ENCODE measurements at regions not wholly inside any gene's neighbourhood (a gene's known extent, or its start where the extent isn't known, plus 50 kb on each side); places are given as distances from the start of the nearest gene placed in this dataset.

DNA sequence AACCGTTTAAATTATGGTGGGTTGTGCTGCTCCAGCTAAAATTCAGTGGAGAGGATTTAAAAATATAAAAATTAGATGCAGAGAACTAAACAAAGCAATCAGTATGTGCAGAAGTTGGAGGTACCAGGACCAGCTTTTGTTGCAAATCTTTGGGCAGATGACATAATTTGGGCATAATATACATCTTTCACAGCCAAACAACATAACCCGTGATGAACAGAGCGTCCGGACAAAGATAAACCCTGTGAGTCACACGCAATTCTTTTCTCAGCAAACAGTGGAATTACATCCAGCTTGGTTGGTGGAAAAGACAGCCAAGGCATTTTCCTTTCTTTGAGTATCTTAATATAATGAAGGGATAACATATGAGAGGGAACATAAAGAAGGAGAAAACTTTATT, 419.4 kb upstream of the ADAMTS9 start:
- no peak for DNase-seq

DNA sequence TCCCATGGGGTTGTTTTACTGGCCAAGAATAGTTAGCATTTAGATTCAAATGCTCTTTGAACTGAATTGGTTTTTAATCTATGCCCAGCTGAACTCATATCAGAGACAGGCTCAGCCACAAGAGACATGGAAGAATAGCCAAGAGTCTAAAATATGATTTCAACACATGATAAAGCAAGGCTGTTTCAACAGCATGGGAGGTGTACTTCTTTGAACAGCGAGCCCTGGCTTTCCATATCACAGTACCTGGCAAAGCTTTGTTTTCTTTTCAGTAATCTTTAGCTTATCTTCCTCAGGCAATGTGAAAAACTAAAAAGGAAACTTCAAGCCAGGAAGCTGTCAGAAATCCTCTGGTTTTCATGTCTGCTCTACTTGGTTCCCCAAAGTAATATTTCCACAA, 413.6 kb upstream of the ADAMTS9 start:
- DNase-seq, result no peak

DNA sequence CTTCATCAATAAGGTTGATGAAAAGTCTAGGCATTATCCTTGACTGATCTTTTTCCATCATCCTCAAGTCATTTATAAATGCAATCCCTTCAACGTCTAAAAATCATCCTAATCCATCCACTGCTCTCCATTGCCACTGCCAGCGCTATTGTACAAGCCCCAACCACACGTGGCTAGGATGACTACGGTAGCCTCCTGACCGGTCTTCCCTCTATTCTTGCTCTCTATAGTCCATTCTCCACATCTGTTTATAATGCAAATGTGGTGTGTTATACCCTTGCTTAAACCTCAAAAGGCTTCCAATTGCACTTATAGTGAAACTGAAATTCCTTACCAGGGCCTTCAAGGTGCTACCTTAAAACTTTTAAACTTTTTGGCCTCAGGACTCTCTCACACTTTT, 410.6 kb upstream of the ADAMTS9 start:
- DNase-seq, result no peak

DNA sequence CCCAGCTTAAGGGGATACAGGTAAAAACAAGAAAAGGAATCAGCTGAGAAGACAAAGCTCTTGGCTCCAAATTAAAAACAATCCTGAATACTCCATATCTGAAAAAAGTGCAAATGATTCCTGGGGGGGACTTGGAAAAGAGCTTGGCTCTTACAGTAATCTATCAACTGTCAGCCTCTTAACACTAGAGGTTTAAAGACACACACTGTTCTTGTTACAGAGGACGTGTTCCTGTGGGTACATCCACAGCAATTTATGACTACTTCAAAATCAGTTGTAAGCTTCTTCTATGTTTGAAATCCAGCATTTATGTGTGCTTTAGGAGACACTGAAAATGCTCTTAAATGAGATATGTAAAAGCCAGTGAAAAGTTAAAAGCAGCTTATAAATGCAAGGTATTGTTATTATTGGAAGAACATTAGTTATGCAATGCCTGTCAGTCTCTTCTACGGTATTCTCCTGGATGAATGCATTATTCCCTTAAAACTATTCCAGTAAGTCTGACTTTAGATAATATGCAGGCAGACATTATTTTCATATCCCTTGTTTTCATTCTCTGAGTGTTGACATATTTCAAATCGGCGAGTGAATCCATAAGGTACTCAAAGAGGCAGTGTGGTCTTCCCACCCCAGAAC, 408.4 kb upstream of the ADAMTS9 start:
- no peak for DNase-seq

DNA sequence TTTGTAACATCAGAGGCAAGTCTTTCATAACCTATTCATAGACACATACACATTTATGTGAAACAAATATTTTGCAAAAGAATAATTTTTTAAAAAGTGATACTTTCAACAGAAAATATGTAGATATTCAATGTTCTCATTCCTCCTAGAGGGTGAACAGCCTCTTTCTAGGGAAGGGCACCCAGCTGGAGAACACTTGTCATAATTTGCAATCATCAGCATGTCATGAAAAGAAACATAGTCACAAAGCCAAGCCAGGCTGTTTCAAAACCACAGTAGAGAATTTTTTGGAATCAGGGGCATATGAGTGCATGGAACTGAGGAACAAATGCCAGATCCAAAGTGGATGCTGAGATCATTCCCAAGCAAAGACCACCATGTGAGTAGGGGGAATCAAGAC, 406.9 kb upstream of the ADAMTS9 start:
- DNase-seq, result no peak

DNA sequence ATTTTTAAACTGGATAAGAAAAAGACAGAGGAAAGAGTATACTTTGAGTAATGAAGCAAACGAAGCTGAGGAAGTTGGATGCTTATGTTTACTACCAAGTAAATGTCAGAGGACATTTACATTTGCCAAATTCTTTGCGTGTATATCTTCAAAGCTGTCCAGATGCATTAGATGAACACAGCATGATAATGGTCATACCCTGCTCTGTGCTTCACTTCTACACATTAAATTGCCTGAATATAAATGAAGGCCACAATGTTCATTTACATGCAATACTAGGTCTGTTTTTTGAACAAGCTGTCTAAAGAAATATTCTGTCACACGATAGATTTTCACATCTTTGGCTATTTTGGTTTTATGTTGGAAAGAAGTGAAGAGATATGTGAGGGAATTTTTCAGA, 405.8 kb upstream of the ADAMTS9 start:
- no peak for DNase-seq

DNA sequence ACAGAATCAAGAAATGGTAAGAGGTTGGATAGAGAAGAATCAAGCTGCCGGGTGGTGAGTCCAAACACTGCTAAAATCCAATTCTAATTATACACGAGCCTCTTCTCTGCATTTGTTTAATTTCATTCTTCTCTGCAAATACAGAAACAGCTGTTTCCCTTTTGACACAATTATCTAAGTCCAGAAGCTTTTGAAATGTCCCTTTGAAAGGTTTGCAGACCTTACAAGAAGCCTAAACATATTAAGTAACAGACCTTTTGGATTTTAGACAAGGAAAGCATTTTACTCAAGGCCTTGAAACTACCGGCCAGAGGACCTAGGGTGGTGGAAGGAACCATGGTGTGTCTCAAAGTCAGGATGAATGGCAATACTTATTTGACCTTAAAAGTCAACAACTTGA, 403.8 kb upstream of the ADAMTS9 start:
- DNase-seq, result no peak

DNA sequence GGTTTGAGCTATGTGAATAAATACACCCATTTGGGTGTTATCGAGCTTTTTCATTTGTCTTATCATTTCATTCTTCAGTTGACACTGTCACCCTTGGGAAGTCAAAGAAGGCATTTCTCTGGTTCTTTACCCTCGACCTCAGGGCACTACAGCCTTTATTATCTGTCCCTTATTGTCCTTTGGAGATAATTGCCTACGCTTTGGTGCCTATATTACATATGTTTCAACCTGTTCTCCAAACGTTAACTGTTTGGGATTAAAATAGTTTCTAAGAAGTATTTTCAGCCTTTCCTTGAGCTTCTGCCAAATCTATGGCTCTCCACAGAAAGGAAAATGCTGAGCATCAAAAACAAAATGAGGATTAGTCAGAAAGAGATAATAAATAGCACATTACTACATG, 395.4 kb upstream of the ADAMTS9 start:
- DNase-seq, result no peak

DNA sequence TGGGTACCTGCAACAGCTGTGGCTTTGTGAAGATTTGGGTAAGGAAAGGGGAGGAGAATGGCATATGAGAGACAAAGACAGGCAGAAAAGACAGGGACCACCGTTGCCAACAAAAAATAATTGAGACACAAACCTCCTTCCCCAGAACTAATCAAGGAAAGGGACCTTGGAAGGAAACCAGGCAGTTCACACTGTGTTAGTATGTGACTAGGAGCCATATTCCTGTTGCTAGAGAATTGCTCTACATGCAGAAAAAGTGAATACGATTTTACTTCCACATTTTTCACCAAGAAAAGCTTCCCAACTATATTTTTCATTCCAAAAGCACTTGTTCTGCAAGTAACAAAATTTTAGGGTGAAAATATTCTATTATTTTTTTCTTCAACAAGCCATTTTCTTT, 393.7 kb upstream of the ADAMTS9 start:
- no peak for DNase-seq

DNA sequence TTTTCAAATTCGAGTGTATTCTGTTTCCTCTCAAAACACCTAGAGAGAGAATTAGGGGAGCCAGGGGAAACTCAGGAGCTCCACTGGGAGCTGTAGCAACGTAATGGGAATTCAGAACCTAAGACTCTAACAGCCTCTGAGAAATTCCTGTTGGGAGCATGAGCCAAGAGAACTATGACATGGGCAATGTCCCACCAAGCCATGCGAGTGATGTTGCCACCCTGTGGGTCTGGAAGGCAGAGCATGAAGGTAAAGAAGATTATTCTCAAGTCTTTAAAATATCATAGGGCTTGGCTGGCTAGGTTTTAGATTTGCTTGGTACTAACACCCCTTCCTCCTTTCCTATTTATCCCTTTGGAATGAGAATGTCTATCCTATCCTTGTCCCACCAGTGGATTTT, 392.6 kb upstream of the ADAMTS9 start:
- DNase-seq, result no peak

DNA sequence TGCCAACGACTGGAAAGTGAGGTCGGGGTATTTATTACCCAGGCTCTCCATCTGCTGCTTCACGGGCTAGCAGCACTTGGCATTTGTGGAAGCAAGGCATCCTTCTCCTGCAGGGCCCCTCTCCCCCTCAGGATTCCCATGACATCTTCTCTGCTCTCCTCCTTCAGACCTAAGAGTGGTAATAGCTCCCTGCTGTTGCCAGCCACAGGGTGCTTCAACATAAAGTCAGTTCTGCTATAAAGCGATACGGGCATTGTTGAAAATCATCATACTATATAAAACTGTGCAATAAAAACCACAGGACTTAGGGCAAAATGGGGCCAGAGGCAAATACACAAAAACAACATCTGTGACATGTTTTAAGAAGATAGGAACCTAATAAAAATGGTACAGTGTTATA, 391.8 kb upstream of the ADAMTS9 start:
- DNase-seq, result peak; percentile 1

DNA sequence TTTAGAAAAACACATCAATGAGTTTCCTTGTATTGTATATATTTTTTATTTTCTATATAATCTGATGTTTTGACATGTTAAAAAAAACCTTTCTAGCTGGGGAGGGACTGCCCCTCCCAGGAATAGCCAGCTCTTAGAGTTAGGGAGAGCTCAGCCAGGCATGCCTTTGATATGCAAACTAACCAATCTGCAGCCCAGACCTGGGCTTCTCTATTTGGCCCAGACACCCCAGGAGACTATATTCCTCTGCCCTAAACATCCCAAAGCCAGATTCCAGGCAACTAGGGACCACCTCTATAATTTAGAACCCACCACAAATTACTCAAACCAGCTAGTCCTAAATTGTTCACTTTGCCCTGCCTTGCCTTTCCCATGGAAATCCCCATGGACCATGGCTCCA, 390.9 kb upstream of the ADAMTS9 start:
- DNase-seq, result no peak

DNA sequence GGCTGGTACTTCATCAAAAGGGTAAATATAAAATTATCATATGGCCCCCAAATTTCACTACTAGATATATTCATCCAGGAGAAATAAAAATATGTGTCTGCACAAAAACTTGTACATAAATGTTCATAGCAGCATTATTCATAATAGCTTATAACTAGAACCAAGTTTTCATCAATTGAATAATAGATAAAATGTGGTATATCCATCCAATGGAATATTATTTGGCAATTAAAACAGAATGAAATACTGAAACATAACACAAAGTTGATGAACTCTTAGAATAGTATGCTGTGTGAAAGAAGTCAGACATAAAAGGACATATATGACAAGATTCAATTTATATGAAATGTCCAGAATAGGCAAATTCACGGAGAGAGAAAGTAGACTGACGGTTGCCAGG, 389.3 kb upstream of the ADAMTS9 start:
- no peak for DNase-seq

DNA sequence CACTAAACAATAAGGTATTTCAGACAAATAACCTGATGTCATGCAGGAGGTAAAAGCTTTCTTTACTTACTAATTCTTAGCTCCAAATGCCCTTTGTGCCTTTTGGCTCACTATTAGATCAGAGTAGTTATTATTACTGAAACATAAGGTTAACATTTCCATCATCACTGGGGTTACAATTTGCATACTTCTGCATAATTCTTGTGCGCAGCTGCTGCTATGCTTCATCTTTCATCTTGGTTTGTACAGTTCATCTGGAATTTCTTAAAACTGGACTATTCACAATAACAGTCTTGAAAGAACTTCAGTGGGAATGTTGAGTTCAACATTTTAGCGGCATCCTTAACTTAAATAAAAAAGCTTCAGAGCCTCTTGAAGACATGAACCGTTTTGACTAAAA, 383.2 kb upstream of the ADAMTS9 start:
- DNase-seq, result no peak

DNA sequence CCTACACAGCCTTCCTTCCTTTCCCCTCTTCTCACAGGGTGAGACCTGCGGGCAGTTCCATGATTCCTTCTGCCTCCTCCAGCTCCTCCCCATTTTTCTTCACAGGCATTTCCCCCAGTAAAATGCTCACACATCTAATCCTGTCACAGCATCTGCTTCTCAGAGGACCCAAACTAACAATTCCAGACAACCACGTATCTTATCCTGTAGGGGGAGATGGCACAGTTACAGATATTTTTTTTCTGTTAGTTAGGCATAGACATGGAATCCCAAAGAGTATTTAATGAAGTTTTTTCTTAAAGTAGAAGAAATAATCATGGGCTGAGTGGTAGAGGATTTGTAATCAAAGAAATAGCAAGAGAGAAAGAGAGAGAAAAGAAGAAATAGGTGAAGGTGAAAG, 373.1 kb upstream of the ADAMTS9 start:
- DNase-seq, result no peak

DNA sequence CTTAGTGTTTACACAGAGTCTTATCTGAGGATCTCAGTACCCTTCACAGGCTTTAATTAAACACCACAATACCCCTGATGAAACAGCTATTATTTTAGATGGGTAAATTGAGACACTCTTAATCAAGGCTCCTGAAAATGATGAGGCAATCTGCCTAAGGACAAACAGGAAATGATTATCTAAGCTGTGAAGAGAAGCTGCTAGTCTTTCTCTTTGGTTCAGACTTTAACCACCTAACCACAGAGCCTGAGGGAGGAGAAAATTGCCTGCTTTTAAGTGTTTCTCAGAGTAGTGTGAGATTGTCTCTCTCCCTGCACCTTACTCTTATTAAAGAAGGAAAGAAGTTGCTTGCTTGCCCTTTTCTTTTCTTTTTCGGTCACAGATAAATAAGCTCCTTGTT, 364.3 kb upstream of the ADAMTS9 start:
- DNase-seq, result no peak

DNA sequence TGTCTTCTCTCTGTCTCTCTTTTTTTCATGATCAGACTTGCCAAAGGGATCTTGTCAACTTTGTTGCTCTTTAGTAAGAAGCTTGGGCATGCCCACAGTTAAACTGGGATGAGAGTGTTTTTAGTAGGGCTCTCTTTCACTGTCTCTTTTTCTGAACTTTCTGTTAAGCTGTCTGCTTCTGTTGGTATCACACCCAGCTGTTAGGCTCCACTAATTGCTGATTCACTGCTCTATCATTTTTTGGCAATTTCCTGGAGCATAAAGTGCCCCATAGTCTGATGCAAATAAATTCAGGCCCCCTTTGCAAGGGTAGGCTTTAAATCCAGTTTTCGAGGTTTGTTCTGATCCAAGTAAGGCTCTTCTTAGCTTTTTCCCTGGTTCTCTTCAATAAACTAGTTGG, 360.4 kb upstream of the ADAMTS9 start:
- no peak for DNase-seq

DNA sequence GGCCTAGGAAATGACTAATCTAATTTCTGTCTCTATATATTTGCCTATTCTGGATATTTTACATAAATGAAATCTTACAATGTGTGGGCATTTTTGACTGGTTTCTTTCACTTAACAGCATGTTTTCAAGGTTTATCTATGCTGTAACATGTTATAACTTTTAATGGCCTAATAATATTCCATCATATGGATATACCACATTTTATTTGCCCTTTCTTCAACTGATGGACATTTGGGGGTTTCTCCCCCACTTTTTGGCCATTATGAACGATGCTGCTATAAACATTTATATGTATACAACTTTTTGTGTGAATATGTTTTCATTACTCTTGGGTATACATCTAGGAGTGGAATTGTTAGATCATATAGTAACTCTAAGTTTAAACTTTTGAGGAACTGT, 357.3 kb upstream of the ADAMTS9 start:
- DNase-seq, result no peak

DNA sequence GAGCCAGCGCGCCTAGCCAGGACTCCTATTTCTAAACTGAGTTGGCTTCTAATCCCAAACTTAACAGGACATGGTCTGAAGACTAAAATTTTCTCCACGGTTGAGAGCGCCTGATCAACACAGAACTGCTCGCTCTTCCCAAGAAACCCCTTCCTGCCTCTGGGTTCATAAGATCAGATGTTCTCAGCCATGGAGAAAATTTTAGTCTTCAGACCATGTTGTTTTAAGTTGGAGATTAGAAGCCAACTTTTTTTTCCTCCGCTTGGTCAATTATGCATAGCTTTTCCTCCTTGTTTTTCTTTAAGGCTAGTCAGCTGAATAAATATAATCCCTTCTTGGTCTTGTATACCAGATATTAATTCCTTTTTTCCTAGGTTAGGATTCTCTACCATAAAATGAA, 356.6 kb upstream of the ADAMTS9 start:
- DNase-seq, result no peak

DNA sequence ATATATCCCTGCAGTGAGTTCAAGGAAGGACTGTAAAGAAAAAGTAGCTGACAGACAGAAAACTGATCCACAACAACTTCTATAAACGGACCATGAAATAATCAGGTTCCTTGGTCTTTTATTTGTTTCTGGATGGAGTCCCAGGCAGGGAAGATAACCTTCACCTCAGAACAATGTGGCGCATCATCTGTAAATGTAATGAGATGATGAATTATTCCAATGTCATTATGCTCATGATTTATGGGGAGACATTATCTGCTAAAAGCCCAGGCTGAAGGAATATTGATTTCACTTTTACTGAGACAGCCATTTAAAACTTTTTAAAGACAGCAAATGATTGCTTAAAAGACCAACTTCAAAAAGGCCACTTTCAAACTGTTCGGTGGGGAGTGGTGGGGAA, 354.9 kb upstream of the ADAMTS9 start:
- no peak for DNase-seq

DNA sequence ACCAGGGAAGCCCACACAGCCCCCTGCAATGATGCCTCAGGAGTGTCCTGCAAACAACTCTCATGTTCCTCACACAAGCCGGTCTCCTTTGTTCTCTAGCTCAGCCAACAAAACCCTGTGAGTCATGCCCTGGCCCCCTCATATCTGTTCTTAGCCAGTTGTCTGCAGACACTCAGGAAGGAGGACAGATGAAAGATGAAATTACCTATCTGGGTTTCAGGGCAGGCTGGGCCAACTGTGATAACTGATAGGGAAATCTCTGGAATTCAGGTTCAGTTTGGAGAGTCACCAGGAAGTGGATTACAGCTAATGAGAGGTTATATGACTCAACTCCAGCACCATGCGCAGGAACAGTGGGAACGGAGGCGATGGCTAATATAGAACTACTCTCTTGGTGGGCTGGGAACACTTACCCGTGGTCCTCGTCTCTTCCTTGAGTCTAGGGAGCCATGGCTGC, 352.0 kb upstream of the ADAMTS9 start:
- no peak for DNase-seq

DNA sequence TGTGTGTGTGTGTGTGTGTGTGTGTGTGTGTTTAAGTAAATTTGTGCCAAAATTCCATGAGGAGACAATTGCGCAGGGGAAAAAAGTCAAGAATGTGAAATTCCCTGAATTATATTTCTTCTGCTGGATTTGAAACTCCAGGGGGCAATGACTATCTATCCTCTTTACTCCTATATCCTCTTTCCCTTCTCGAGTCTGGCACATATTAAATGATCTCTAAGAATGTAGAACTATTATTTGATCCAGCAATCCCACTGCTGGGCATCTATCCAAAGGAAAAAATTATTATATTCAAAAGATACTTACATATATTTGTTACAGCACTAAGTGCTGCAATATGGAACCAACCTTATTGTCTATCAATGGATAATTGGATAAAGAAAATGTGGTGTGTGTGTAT, 350.1 kb upstream of the ADAMTS9 start:
- no peak for DNase-seq

DNA sequence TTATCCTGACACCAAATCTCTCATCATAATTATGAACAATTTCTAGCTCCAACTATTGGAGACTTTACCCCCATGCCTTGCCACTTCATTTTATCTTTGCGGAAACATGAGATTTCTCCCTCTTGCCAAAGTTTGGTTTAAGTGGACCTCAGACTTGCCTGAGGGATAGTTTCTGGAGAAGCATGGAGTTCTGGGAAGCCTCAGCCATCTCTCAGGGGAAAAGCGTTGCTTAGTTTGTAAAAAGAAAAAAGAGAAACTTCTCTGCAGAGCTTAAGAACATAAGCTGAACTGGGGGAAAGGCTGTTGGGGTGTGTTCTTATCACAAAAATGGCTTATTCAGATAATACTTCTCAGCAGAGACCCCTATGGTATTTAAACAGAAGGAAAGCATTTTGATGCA, 347.4 kb upstream of the ADAMTS9 start:
- no peak for DNase-seq

DNA sequence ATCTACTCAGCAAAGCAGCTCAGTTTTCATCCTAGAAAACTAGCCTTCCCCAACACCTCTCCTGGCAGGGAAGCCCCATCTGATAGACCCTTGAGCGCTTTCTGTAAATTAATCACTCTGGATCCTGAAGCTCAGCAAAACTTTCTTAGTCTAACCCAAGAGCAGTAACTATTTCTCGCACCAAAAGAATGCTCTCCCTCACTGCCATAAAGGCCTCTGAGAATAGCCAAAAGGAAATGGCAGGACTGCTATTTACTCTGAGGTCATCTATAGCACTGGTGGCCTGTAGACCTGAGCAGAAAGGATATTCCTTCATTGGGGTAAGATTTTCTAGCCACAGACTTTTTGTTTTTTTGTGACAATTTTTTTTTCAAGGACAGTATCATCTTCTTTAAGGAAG, 345.8 kb upstream of the ADAMTS9 start:
- no peak for DNase-seq

DNA sequence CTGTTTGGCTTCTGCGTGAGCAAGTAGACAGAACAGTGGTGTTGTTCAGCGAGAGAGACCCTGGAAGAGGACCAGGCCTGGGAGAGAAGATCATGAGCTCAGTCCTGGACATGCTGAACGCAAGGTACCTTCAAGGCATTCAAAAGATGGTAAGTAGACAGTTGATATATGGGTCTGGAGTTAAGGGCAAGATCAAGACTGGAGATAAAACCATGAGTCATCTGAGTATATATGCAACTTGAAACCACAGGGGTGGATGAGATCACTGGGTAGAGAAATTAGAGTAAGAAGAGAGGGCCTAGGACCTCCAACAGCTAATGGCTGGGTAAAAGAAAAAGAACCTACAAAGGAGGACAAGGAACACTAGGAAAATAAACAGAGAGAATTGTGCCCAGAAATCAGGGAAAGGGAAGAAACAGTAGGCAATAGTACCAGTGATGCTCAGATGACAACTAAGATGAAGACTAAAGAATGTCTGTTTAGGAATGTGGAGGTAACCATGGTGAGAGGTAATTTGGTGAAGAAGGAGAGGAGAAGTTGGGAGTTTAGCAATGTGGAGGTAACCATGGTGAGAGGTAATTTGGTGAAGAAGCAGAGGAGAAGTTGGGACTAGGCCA, 343.2 kb upstream of the ADAMTS9 start:
- DNase-seq, result no peak
